Psoas muscle (tissue), 7 donors: ENCODE measurements at regions not wholly inside any gene's neighbourhood (a gene's known extent, or its start where the extent isn't known, plus 50 kb on each side); places are given as distances from the start of the nearest gene placed in this dataset.
"Not testable (repeated sequence)": the region's sequence is repeated elsewhere in the genome, so short reads cannot be mapped to it uniquely, and the experiment has no call there.

Experiments
- ATAC-seq, 4 donors: fragments of 200-7000 bp; cut with Tn5 transposase; one replicate each; pipeline ENCODE4 v1.9.1; 2020; ENCODE audit warnings: moderate library complexity in 3 of 4, mild to moderate bottlenecking in 2 of 4
- DNase-seq, 2 donors: peaks; one replicate each; pipeline ENCODE4 v3.0.0-alpha.2; 2020
- H3K27ac ChIP-seq: fragments of 200-600 bp; one replicate; pipeline ENCODE4 v1.8.0; 2022
- H3K27me3 ChIP-seq, 3 donors: fragments of 200-600 bp in 1 of 3; one replicate each; pipeline versions ENCODE4 v1.6.1 to v1.8.0; 2013 to 2022; ENCODE audit warnings: low read length in 2 of 3, mild to moderate bottlenecking in 2 of 3, moderate library complexity in 1 of 3; ENCODE audit not compliant: insufficient read depth in 3 of 3
- H3K36me3 ChIP-seq, 2 donors: fragments of 200-600 bp in 1 of 2; one replicate each; pipeline versions ENCODE4 v1.6.1 to v1.8.0; 2013 to 2022; ENCODE audit warnings: low read depth in 1 of 2, mild to moderate bottlenecking in 1 of 2, moderate library complexity in 1 of 2; ENCODE audit not compliant: insufficient read depth in 1 of 2
- H3K4me1 ChIP-seq: fragments of 200-600 bp; one replicate; pipeline ENCODE4 v1.8.0; 2022
- H3K4me3 ChIP-seq: fragments of 200-600 bp; one replicate; pipeline ENCODE4 v1.8.0; 2022; ENCODE audit warnings: mild to moderate bottlenecking
- H3K9me3 ChIP-seq: fragments of 200-600 bp; one replicate; pipeline ENCODE4 v1.8.0; 2022
- WGBS, 3 donors: extraction: QIAGEN DNeasy Blood & Tissue Kit; methylation state at CpG; one replicate each; pipeline versions ENCODE4 v1.1.6 to v1.1.7; 2013; 5-methylcytosine and 5-hydroxymethylcytosine counted together
- intact Hi-C, 2 donors: fragments of 100-400 bp; cut with DNase I; formaldehyde crosslinking; loops; one replicate each; pipeline versions ENCODE4 v1.11.0 to v1.14.2; 2022
- TF ChIP-seq, protein P1 (sequence below): fragments of 200-600 bp; IDR thresholded peaks from one replicate; pipeline ENCODE4 v1.8.0; 2022; ENCODE audit warnings: antibody characterized with exemption
- donor health status: healthy with polysubstance abuse.
- donor health status: DM: no; HTN: no; CAD: no; lungs with moderate emphysema.
- donor health status: Bipolar disorder and iron deficiency.
- donor health status: healthy.
- donor health status: DM: yes; HTN: yes; CAD: no.
- donor health status: DM: no; HTN: no; CAD: no.
- donor health status: DM: yes; HTN: yes; CAD: no.

DNA sequence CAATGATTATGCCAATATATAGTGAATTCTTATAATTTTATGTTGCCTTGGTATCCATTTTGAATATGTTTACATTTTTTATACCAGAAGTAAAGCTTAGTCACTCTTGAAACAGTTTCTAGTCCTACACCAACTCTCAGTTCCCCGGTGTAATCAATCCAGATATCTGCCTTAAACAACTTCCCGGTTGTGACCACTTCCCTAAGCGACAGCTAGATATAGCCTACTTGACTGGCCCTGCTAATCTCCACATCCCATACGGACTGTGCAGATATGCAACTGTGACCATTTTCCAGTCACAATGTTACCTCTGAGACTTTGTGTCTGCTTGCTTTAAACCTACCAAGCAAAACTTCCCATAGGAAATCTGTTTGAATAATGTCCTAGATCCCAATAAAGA is 1551.5 kb upstream of the SEL1L start:
- TF ChIP-seq, protein P1, sequence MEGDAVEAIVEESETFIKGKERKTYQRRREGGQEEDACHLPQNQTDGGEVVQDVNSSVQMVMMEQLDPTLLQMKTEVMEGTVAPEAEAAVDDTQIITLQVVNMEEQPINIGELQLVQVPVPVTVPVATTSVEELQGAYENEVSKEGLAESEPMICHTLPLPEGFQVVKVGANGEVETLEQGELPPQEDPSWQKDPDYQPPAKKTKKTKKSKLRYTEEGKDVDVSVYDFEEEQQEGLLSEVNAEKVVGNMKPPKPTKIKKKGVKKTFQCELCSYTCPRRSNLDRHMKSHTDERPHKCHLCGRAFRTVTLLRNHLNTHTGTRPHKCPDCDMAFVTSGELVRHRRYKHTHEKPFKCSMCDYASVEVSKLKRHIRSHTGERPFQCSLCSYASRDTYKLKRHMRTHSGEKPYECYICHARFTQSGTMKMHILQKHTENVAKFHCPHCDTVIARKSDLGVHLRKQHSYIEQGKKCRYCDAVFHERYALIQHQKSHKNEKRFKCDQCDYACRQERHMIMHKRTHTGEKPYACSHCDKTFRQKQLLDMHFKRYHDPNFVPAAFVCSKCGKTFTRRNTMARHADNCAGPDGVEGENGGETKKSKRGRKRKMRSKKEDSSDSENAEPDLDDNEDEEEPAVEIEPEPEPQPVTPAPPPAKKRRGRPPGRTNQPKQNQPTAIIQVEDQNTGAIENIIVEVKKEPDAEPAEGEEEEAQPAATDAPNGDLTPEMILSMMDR = no peak
- 81 to 85% (median 82%) methylated on average over 4 of the region's 4 CpGs for WGBS, 3 donors
- DNase-seq (no peak), ATAC-seq (no peak)
- no peaks in the 10 kb centered on the region for H3K9me3 ChIP-seq
- no peak overlapping the region for H3K27ac ChIP-seq
- intact Hi-C loops = no loop called here
- H3K27me3 ChIP-seq = no peaks in the 10 kb centered on the region
- no peaks in the 10 kb centered on the region for H3K36me3 ChIP-seq
- no peaks in the 10 kb centered on the region for H3K4me1 ChIP-seq
- H3K4me3 ChIP-seq = no peak overlapping the region

DNA sequence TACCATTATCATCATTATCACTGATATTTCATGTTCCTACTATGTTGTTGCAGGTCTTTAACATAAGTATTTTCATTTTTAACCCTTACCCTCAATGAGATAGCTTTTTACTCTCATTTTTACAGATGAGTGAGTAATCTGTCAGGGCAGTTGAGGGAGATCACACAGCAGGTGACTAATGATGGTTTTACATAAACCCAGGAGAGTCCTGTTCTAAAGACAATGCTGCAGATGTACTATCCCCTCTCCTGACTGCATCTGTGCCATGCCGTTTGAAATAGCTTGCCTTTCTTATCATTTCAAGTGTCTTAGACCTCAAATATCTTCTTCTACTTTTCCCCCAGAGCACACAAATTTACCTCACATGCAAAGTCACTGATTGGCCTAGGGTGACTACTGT is 1552.1 kb upstream of the SEL1L start:
- intact Hi-C loops = no loop called here
- Histone ChIP-seq H3K27ac (no peak overlapping the region), H3K27me3 (no peaks in the 10 kb centered on the region), H3K4me1 (no peaks in the 10 kb centered on the region), H3K36me3 (no peaks in the 10 kb centered on the region), H3K4me3 (no peak overlapping the region), H3K9me3 (no peaks in the 10 kb centered on the region)
- DNase-seq = no peak
- ATAC-seq = no peak
- TF ChIP-seq, protein P1 = no peak
- WGBS, 3 donors = 48 to 56% (median 50%) methylated on average over 1 of the region's 1 CpG

DNA sequence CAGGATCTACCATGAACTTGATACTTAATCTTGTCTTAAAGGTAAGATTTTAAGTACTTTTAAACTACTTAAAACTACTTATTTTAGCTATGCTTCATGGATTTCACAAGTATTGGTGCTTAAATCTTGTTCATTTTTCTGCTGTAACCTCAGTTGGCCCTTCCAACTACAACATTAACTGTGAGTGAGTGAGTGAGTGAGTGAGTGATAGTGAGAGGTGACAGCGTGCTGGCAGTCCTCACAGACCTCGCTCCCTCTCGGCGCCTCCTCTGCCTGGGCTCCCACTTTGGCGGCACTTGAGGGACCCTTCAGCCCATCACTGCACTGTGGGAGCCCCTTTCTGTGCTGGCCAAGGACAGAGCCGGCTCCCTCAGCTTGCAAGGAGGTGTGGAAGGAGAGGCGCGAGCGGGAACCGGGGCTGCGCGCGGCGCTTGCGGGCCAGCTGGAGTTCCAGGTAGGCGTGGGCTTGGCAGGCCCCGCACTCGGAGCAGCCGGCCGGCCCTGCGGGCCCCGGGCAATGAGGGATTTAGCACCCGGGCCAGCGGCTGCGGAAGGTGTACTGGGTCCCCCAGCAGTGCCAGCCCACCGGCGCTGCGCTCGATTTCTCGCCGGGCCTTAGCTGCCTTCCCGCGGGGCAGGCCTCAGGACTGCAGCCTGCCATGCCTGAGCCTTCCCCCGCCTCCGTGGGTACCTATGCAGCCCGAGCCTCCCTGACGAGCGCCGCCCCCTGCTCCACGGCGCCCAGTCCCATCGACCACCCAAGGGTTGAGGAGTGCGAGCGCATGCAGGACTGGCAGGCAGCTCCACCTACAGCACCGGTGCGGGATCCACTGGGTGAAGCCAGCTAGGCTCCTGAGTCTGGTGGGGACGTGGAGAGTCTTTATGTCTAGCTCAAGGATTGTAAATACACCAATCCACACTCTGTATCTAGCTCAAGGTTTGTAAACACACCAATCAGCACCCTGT is 1558.6 kb upstream of the SEL1L start:
- H3K4me3 ChIP-seq, ATAC-seq, intact Hi-C loops, H3K27me3 ChIP-seq, H3K9me3 ChIP-seq, DNase-seq, H3K4me1 ChIP-seq, H3K36me3 ChIP-seq, H3K27ac ChIP-seq: not testable (repeated sequence)
- 33 to 45% (median 38%) methylated on average over 30 to 47 of the region's 47 CpGs for WGBS, 3 donors

DNA sequence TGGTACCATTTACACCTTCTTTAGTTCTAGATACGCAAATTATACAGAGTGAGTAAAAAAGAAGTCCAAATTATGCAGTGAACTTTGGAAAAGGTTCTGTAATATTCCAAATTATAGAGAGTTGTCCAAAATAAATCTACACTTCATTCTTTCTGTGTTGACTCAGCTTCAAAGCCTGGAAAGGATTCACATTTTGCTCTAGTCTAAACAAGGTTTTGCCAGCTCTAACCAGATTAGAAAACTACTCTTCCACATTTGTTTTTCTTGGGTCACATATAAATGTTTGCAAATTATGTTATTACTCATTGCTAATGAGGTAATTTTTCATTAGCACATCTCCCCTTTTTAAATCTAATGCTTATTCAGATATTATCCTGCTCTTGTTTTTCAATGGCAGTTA is 1562.4 kb upstream of the SEL1L start:
- Histone ChIP-seq H3K27me3 (no peaks in the 10 kb centered on the region), H3K9me3 (no peaks in the 10 kb centered on the region), H3K4me3 (no peak overlapping the region), H3K36me3 (no peaks in the 10 kb centered on the region), H3K27ac (no peak overlapping the region), H3K4me1 (no peaks in the 10 kb centered on the region)
- 81 to 95% (median 85%) methylated on average over 1 of the region's 1 CpG for WGBS, 3 donors
- intact Hi-C loops = no loop called here
- TF ChIP-seq, protein P1 = no peak
- ATAC-seq (no peak), DNase-seq (no peak)

DNA sequence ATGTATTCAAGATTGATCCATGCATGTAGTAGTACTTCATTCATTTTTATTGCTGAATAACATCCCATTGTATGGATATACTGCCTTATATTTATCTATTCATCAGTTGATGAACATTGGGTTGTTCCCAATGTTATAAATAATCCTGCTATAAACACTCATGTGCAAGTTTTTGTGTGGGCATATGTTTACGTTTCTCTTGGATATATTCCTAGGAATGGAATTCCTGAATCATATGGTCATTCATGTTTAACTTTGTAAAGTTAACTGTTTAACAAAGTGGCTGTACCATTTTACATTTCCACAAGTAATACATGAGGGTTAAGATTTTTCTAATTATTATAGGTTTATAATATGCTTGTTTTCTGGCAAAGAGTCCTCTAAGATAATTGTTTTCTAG is 1568.2 kb upstream of the SEL1L start:
- WGBS, 3 donors = 57 to 68% (median 63%) methylated on average over 1 of the region's 1 CpG
- intact Hi-C loops = no loop called here
- TF ChIP-seq, protein P1 = no peak
- H3K27me3 ChIP-seq = no peaks in the 10 kb centered on the region
- H3K9me3 ChIP-seq = peaks cover 5% of the 10 kb centered on the region
- no peaks in the 10 kb centered on the region for H3K36me3 ChIP-seq
- H3K27ac ChIP-seq = no peak overlapping the region
- H3K4me1 ChIP-seq = no peaks in the 10 kb centered on the region
- DNase-seq = no peak
- ATAC-seq = no peak
- H3K4me3 ChIP-seq = no peak overlapping the region
